HepG2 (cell line): ENCODE measurements at regions not wholly inside any gene's neighbourhood (a gene's known extent, or its start where the extent isn't known, plus 50 kb on each side); places are given as distances from the start of the nearest gene placed in this dataset.

Experiments used
- ATAC-seq: fragments of 200-7000 bp; cut with Tn5 transposase; 3 replicates; pipeline ENCODE4 v1.9.1; 2020; ENCODE audit warnings: mild to moderate bottlenecking, moderate library complexity
- BruUV-seq: library from RNA; stranded (reverse); fragments of 400-500 nt; replicated peaks from 2 replicates; lab custom pipeline; 2021; lab: Mats Ljungman, UMichigan
- CTCF ChIA-PET: fragments of 300-600 bp; formaldehyde crosslinking; extraction: SDS; loops from one replicate; lab custom pipeline; 2021; ENCODE audit warnings: low total read pairs, inconsistent platforms, low intra/inter-chr PET ratio; lab: Yijun Ruan, JAX
- POLR2A ChIA-PET: fragments of 350-600 bp; sonication (Branson Sonifier 250); formaldehyde crosslinking; loops from one replicate; lab custom pipeline; 2020; ENCODE audit warnings: antibody characterized with exemption, inconsistent platforms; lab: Yijun Ruan, JAX
- DNase-seq: peaks from one replicate; pipeline ENCODE4 v3.0.0-alpha.2; 2015; ENCODE audit warnings: low spot score
- FAIRE-seq: peaks from 3 replicates; lab custom pipeline; 2011; peaks lifted over from hg19 to GRCh38; lab: Jason Lieb, UNC
- H2AFZ ChIP-seq: one replicate; pipeline ENCODE4 v1.6.1; 2011; ENCODE audit warnings: low read length, inconsistent platforms
- H3K27ac ChIP-seq: fragments of 300-600 bp; 3 replicates; pipeline ENCODE4 v1.8.0; 2011; ENCODE audit warnings: mixed run types, mild to moderate bottlenecking, mixed read lengths, low read length, inconsistent platforms; ENCODE audit not compliant: insufficient read depth; ENCODE audit errors: extremely low read length
- H3K27me3 ChIP-seq, 2 experiments: fragments of 200-600 bp in 1 of 2; 2 replicates in 1 of 2; 3 replicates in 1 of 2; pipeline versions ENCODE4 v1.6.0 to v1.8.0; 2011; ENCODE audit warnings: low read length in 2 of 2, mild to moderate bottlenecking in 2 of 2, moderate library complexity in 2 of 2, inconsistent platforms in 1 of 2; ENCODE audit not compliant: insufficient read depth in 2 of 2, control insufficient read depth in 1 of 2
- H3K36me3 ChIP-seq, 2 experiments: fragments of 200-600 bp in 1 of 2; replicated peaks in 1 of 2; 2 replicates in 1 of 2; 3 replicates in 1 of 2; pipeline versions ENCODE4 v1.5.1 to v1.8.0; 2011; ENCODE audit warnings: low read length in 2 of 2, inconsistent platforms in 1 of 2; ENCODE audit not compliant: insufficient read depth in 2 of 2, control insufficient read depth in 1 of 2
- H3K4me1 ChIP-seq: 2 replicates; pipeline ENCODE4 v1.5.1; 2012; ENCODE audit warnings: low read length, inconsistent platforms; ENCODE audit not compliant: insufficient read depth
- H3K4me2 ChIP-seq: 2 replicates; pipeline ENCODE4 v1.6.0; 2011; ENCODE audit warnings: low read depth, low read length, inconsistent platforms
- H3K4me3 ChIP-seq, 3 experiments: fragments of 200-600 bp in 1 of 3; sonication (generic), shearing (Covaris generic) in 1 of 3; replicated peaks in 1 of 3; 2 replicates each; pipeline ENCODE4 v1.5.1; 2011 to 2016; ENCODE audit warnings: low read length in 3 of 3, inconsistent platforms in 2 of 3, low read depth in 2 of 3, mild to moderate bottlenecking in 2 of 3, control low read depth in 1 of 3, mixed read lengths in 1 of 3; ENCODE audit not compliant: insufficient read depth in 1 of 3
- H3K79me2 ChIP-seq: one replicate; pipeline ENCODE4 v1.6.1; 2011; ENCODE audit warnings: low read length, inconsistent platforms; ENCODE audit not compliant: insufficient read depth
- H3K9ac ChIP-seq: 2 replicates; pipeline ENCODE4 v1.6.0; 2011; ENCODE audit warnings: mild to moderate bottlenecking, low read depth, low read length, inconsistent platforms; ENCODE audit not compliant: insufficient read depth
- H3K9me3 ChIP-seq: 2 replicates; pipeline ENCODE4 v1.5.1; 2012; ENCODE audit warnings: mild to moderate bottlenecking, low read length
- H4K20me1 ChIP-seq: 2 replicates; pipeline ENCODE4 v1.6.0; 2011; ENCODE audit warnings: inconsistent platforms, mild to moderate bottlenecking, low read length, moderate library complexity; ENCODE audit not compliant: insufficient read depth
- CBFB ChIP-seq: sonication (generic); formaldehyde crosslinking; IDR thresholded peaks from 2 replicates; pipeline ENCODE4 v1.4.0; 2020; ENCODE audit warnings: missing genetic modification reagents
- DMAP1 ChIP-seq: IDR thresholded peaks from 2 replicates; pipeline ENCODE4 v1.6.1; 2016
- FOSL1 ChIP-seq: sonication (generic); formaldehyde crosslinking; IDR thresholded peaks from 2 replicates; pipeline ENCODE4 v1.9.0; 2021; ENCODE audit warnings: missing genetic modification reagents, borderline replicate concordance
- GABPB1 ChIP-seq: IDR thresholded peaks from 2 replicates; pipeline ENCODE4 v1.6.1; 2016; ENCODE audit warnings: mild to moderate bottlenecking, missing genetic modification reagents, moderate library complexity, missing compliant biosample characterization
- HINFP ChIP-seq: sonication (generic); formaldehyde crosslinking; IDR thresholded peaks from 2 replicates; pipeline ENCODE4 v1.4.0; 2020; ENCODE audit warnings: low read depth, mild to moderate bottlenecking, missing genetic modification reagents
- HNF4A ChIP-seq: sonication (generic); formaldehyde crosslinking; IDR thresholded peaks from 2 replicates; pipeline ENCODE4 v1.4.0; 2020; ENCODE audit warnings: missing genetic modification reagents
- JUN ChIP-seq: sonication (generic); formaldehyde crosslinking; IDR thresholded peaks from 2 replicates; pipeline ENCODE4 v1.4.0; 2020; ENCODE audit warnings: mild to moderate bottlenecking, missing genetic modification reagents
- MIXL1 ChIP-seq: IDR thresholded peaks from 2 replicates; pipeline ENCODE4 v1.6.1; 2016
- PAX8 ChIP-seq: sonication (generic); formaldehyde crosslinking; IDR thresholded peaks from 2 replicates; pipeline ENCODE4 v1.8.0; 2022; ENCODE audit warnings: mild to moderate bottlenecking, missing genetic modification reagents, borderline replicate concordance
- RBM39 ChIP-seq: fragments of 200-400 bp; formaldehyde crosslinking; IDR thresholded peaks from one replicate; pipeline ENCODE4 v1.6.1; 2018; ENCODE audit warnings: antibody characterized with exemption, mild to moderate bottlenecking, low read depth, low read length; ENCODE audit not compliant: poor library complexity, severe bottlenecking
- YEATS2 ChIP-seq: sonication (generic); formaldehyde crosslinking; IDR thresholded peaks from 2 replicates; pipeline ENCODE4 v1.4.0; 2020; ENCODE audit warnings: missing genetic modification reagents, borderline replicate concordance
- ZFP37 ChIP-seq: sonication (generic); formaldehyde crosslinking; IDR thresholded peaks from 2 replicates; pipeline ENCODE4 v1.4.0; 2020; ENCODE audit warnings: missing genetic modification reagents, borderline replicate concordance
- ZNF12 ChIP-seq: sonication (generic); formaldehyde crosslinking; IDR thresholded peaks from 2 replicates; pipeline ENCODE4 v1.5.0; 2020; ENCODE audit warnings: missing genetic modification reagents
- ZNF607 ChIP-seq: sonication (generic); formaldehyde crosslinking; IDR thresholded peaks from 2 replicates; pipeline ENCODE4 v1.5.1; 2020; ENCODE audit warnings: missing genetic modification reagents, mild to moderate bottlenecking, borderline replicate concordance
- ZNF614 ChIP-seq: IDR thresholded peaks from 2 replicates; pipeline ENCODE4 v1.6.1; 2018; ENCODE audit warnings: missing biosample characterization, missing genetic modification reagents, inconsistent platforms, borderline replicate concordance
- ZNF674 ChIP-seq: sonication (generic); formaldehyde crosslinking; IDR thresholded peaks from 2 replicates; pipeline ENCODE4 v1.5.0; 2020; ENCODE audit warnings: low read depth, mild to moderate bottlenecking, missing genetic modification reagents
- ZNF770 ChIP-seq: sonication (generic); formaldehyde crosslinking; IDR thresholded peaks from 2 replicates; pipeline ENCODE4 v1.5.0; 2020; ENCODE audit warnings: mild to moderate bottlenecking, missing genetic modification reagents
- ZNF782 ChIP-seq: sonication (generic); formaldehyde crosslinking; IDR thresholded peaks from 2 replicates; pipeline ENCODE4 v1.4.0; 2020; ENCODE audit warnings: missing genetic modification reagents, mild to moderate bottlenecking, borderline replicate concordance
- ZNF839 ChIP-seq: sonication (generic); formaldehyde crosslinking; IDR thresholded peaks from 2 replicates; pipeline ENCODE4 v1.4.0; 2020; ENCODE audit warnings: missing genetic modification reagents, mild to moderate bottlenecking, borderline replicate concordance
- in situ Hi-C: cut with HindIII; loops from 2 replicates; pipeline ENCODE4 v1.10.0; 2017; ENCODE audit warnings: low pct_unique_long_range_greater_than_20kb; ENCODE audit not compliant: extremely low pct_ligation_motif_present
- intact Hi-C: fragments of 100-400 bp; cut with micrococcal nuclease; formaldehyde crosslinking; loops from one replicate; pipeline ENCODE4 v1.10.0; 2022; ENCODE audit not compliant: unreplicated experiment

- TF ChIP-seq ZNF674 (CRISPR knock-in tag) = no peak
Observed at GRCh38 chr16:72645538-72645937, 402.4 kb downstream of the ZFHX3 start (continued).

GRCh38 chr16:72644911-72645310 lies 403.0 kb downstream of the ZFHX3 start:
- no peaks in the 10 kb centered on the region for H3K36me3 ChIP-seq
- H3K4me2 ChIP-seq = no peak overlapping the region
- no peak overlapping the region for H2AFZ ChIP-seq
- intact Hi-C loops (no loop called here), in situ Hi-C loops (no loop called here)
- no peaks in the 10 kb centered on the region for H3K9me3 ChIP-seq
- no peak for DNase-seq
- no peaks in the 10 kb centered on the region for H3K79me2 ChIP-seq
- H3K4me1 ChIP-seq = no peaks in the 10 kb centered on the region
- no peak overlapping the region for H3K27ac ChIP-seq
- no TSS peak for BruUV-seq
- H3K9ac ChIP-seq = no peak overlapping the region
- ChIA-PET POLR2A (no interaction called here), CTCF (no interaction called here)
- H4K20me1 ChIP-seq = no peaks in the 10 kb centered on the region
- TF ChIP-seq JUN (CRISPR knock-in tag) (no peak), ZNF770 (no peak), DMAP1 (CRISPR knock-in tag) (no peak), GABPB1 (no peak), ZNF607 (CRISPR knock-in tag) (no peak), HNF4A (CRISPR knock-in tag) (no peak), ZFP37 (CRISPR knock-in tag) (no peak), RBM39 (no peak), ZNF839 (CRISPR knock-in tag) (no peak), ZNF12 (CRISPR knock-in tag) (no peak), HINFP (CRISPR knock-in tag) (no peak), ZNF782 (CRISPR knock-in tag) (no peak), MIXL1 (no peak), FOSL1 (CRISPR knock-in tag) (no peak), YEATS2 (CRISPR knock-in tag) (no peak), ZNF614 (CRISPR knock-in tag) (no peak), CBFB (CRISPR knock-in tag) (no peak), PAX8 (no peak)
- no peak for ATAC-seq
- H3K27me3 ChIP-seq = no peaks in the 10 kb centered on the region
- no peak overlapping the region for H3K4me3 ChIP-seq
- FAIRE-seq = no peak
